ENCODE measurements at regions not wholly inside any gene's neighbourhood (a gene's known extent, or its start where the extent isn't known, plus 50 kb on each side); places are given as distances from the start of the nearest gene placed in this dataset.
A peak's percentile ranks its signal among the peaks of the same experiment; 100 is the strongest.

GRCh38 chr1:199762572-199762971, 264.9 kb upstream of the NR5A2 start:
- CTCF ChIA-PET (ENCODE audit: partially characterized antibody) = no interaction called here
- DNase-seq = no peak
- POLR2A ChIA-PET (ENCODE audit: partially characterized antibody) = no interaction called here
- intact Hi-C loops (cut with micrococcal nuclease) = no loop called here
- H3K4me3 ChIP-seq (ENCODE audit: low read length in 2 of 2) = no peak overlapping the region
- H3K27me3 ChIP-seq (ENCODE audit: insufficient read depth, low read length) = no peaks in the 10 kb centered on the region
- peaks cover 0 to 17% (median 13%) of the 10 kb centered on the region in 8 donors for H3K9me3 Mint-ChIP-seq
- H3K27ac Mint-ChIP-seq = no peak overlapping the region
- H3K36me3 Mint-ChIP-seq = no peaks in the 10 kb centered on the region
- H3K27ac ChIP-seq (ENCODE audit: low read depth, low read length) = no peak overlapping the region
- H3K36me3 ChIP-seq (ENCODE audit: insufficient read depth, low read length) = no peaks in the 10 kb centered on the region
- no peaks in the 10 kb centered on the region for H3K4me1 Mint-ChIP-seq
- H3K9me3 ChIP-seq (ENCODE audit: control insufficient read depth in 1 of 2, low read length in 2 of 2) = peaks cover 0 to 4% of the 10 kb centered on the region in 2 donors
- peaks cover 5 to 7% of the 10 kb centered on the region in 2 donors for H3K27me3 Mint-ChIP-seq
- H3K4me1 ChIP-seq (ENCODE audit: insufficient read depth, low read length) = no peaks in the 10 kb centered on the region
- H3K4me3 Mint-ChIP-seq = no peak overlapping the region

- H3K4me1 ChIP-seq (ENCODE audit: insufficient read depth, low read length) = no peaks in the 10 kb centered on the region
- H3K9me3 ChIP-seq (ENCODE audit: control insufficient read depth in 1 of 2, low read length in 2 of 2) = peaks cover 0 to 4% of the 10 kb centered on the region in 2 donors
- no peaks in the 10 kb centered on the region for H3K36me3 ChIP-seq (ENCODE audit: insufficient read depth, low read length)
- H3K27me3 ChIP-seq (ENCODE audit: insufficient read depth, low read length) = no peaks in the 10 kb centered on the region
- intact Hi-C loops (cut with micrococcal nuclease) = no loop called here
- Mint-ChIP-seq H3K27me3 (peaks cover 1 to 2% of the 10 kb centered on the region in 2 donors), H3K4me1 (no peaks in the 10 kb centered on the region), H3K36me3 (no peaks in the 10 kb centered on the region), H3K27ac (no peak overlapping the region), H3K9me3 (peaks cover 0 to 21% (median 15%) of the 10 kb centered on the region in 8 donors), H3K4me3 (no peak overlapping the region)
- no peak overlapping the region for H3K4me3 ChIP-seq (ENCODE audit: low read length in 2 of 2)
- DNase-seq = no peak
- ChIA-PET POLR2A (ENCODE audit: partially characterized antibody) (no interaction called here), CTCF (ENCODE audit: partially characterized antibody) (no interaction called here)
- H3K27ac ChIP-seq (ENCODE audit: low read depth, low read length) = no peak overlapping the region
These were observed 261.2 kb upstream of the NR5A2 start for GRCh38 chr1:199766218-199766792.

- ChIA-PET CTCF (ENCODE audit: partially characterized antibody) (no interaction called here), POLR2A (ENCODE audit: partially characterized antibody) (interaction anchor here (0.6 kb wide), 1 partner anchor 70 kb away, joined by 4 read pairs; no protein-coding TSS in a partner anchor)
- H3K4me1 ChIP-seq (ENCODE audit: insufficient read depth, low read length) = no peaks in the 10 kb centered on the region
- H3K4me3 Mint-ChIP-seq = no peak overlapping the region
- H3K36me3 ChIP-seq (ENCODE audit: insufficient read depth, low read length) = no peaks in the 10 kb centered on the region
- H3K27ac Mint-ChIP-seq = no peak overlapping the region
- no peaks in the 10 kb centered on the region for H3K27me3 ChIP-seq (ENCODE audit: insufficient read depth, low read length)
- H3K27me3 Mint-ChIP-seq = peaks cover 0 to 4% of the 10 kb centered on the region in 2 donors
- intact Hi-C loops (cut with micrococcal nuclease) = no loop called here
- H3K27ac ChIP-seq (ENCODE audit: low read depth, low read length) = no peak overlapping the region
- no peak overlapping the region for H3K4me3 ChIP-seq (ENCODE audit: low read length in 2 of 2)
- H3K9me3 ChIP-seq (ENCODE audit: control insufficient read depth in 1 of 2, low read length in 2 of 2) = peaks cover 0 to 4% of the 10 kb centered on the region in 2 donors
- DNase-seq = no peak
- H3K36me3 Mint-ChIP-seq = no peaks in the 10 kb centered on the region
- peaks cover 0 to 21% (median 15%) of the 10 kb centered on the region in 8 donors for H3K9me3 Mint-ChIP-seq
- no peaks in the 10 kb centered on the region for H3K4me1 Mint-ChIP-seq
These were observed 259.8 kb upstream of the NR5A2 start for GRCh38 chr1:199767700-199768099.

DNA sequence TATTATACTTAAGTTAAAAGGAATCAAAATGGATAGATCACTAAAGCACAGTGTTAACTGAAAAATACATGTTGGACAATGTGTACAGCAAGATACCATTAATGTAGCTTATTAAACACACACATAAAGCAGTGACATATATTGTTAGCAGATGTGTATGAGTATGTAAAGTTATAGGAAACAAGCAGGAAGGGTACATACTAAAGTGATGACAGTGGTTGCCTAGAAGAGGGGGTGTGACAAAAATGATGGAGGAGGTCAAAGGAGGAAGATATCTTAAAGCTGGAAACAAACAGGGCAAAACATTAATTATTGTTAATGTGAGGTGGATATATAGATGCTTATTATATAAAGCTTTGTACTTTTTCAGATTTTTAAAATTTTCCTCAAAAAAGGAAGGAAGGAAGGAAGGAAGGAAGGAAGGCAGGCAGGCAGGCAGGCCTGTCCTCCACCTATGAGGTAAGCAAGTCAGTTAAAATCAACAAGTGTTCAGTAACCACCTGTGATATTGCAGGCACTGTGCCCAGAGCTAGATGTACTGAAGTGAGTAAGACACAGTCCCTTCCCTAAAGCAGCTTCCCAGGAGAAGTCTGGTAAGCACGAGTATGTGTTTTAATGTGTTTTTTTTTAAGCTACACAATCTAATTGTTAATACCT, 252.9 kb upstream of the NR5A2 start:
- ChIA-PET POLR2A (ENCODE audit: partially characterized antibody) (no interaction called here), CTCF (ENCODE audit: partially characterized antibody) (interaction anchor here (1.6 kb wide), 1 partner anchor 9 kb away, joined by 3 read pairs; no protein-coding TSS in a partner anchor)
- Histone ChIP-seq H3K27ac (ENCODE audit: low read depth, low read length) (no peak overlapping the region), H3K36me3 (ENCODE audit: insufficient read depth, low read length) (no peaks in the 10 kb centered on the region), H3K27me3 (ENCODE audit: insufficient read depth, low read length) (no peaks in the 10 kb centered on the region), H3K4me1 (ENCODE audit: insufficient read depth, low read length) (no peaks in the 10 kb centered on the region), H3K9me3 (ENCODE audit: control insufficient read depth in 1 of 2, low read length in 2 of 2) (no peaks in the 10 kb centered on the region), H3K4me3 (ENCODE audit: low read length in 2 of 2) (no peak overlapping the region)
- H3K9me3 Mint-ChIP-seq = peaks cover 0 to 2% (median 0%) of the 10 kb centered on the region in 8 donors
- DNase-seq = no peak
- no peak overlapping the region for H3K27ac Mint-ChIP-seq
- H3K36me3 Mint-ChIP-seq = no peaks in the 10 kb centered on the region
- no peaks in the 10 kb centered on the region for H3K4me1 Mint-ChIP-seq
- intact Hi-C loops (cut with micrococcal nuclease) = no loop called here
- peaks cover 2 to 8% of the 10 kb centered on the region in 2 donors for H3K27me3 Mint-ChIP-seq
- H3K4me3 Mint-ChIP-seq = no peak overlapping the region

DNA sequence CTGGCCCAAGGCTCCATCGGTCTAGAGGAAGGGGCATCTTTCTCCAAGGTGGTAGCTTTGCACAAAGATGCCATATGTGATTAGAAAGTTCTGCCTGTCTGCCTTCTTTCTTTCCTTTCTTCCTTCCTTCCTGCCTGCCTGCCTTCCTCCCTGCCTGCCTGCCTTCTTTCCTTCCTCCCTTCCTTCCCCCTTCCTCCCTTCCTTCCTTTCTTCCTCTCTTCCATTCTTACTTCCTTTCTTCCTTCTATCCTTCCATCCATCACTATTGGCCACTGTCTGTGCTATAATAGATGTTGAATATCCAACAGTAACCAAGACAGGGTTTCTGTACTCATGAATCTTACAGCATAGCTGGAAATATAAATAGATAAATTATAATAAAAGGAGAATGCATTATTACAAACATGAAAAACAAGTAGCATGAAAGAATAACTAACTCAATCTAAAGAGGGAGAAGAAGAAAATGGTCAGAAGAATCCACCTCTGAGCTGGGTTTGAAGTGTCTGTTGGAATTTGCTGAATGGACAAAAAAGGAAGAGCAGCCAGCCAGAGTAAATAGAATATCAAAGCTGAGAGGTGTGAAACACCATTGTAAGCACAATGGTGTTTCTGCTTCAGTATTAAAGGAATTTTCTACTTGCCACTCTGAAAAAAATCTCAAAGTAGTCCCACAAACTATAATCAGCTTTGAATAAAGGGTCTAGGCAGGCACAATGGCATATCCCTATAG, 250.6 kb upstream of the NR5A2 start:
- no peaks in the 10 kb centered on the region for H3K36me3 Mint-ChIP-seq
- no peaks in the 10 kb centered on the region for H3K4me1 Mint-ChIP-seq
- peaks cover 2 to 11% of the 10 kb centered on the region in 2 donors for H3K27me3 Mint-ChIP-seq
- no peaks in the 10 kb centered on the region for H3K9me3 ChIP-seq (ENCODE audit: control insufficient read depth in 1 of 2, low read length in 2 of 2)
- POLR2A ChIA-PET (ENCODE audit: partially characterized antibody) = no interaction called here
- no peaks in the 10 kb centered on the region for H3K27me3 ChIP-seq (ENCODE audit: insufficient read depth, low read length)
- CTCF ChIA-PET (ENCODE audit: partially characterized antibody) = no interaction called here
- no peak for DNase-seq
- H3K4me3 ChIP-seq (ENCODE audit: low read length in 2 of 2) = no peak overlapping the region
- H3K36me3 ChIP-seq (ENCODE audit: insufficient read depth, low read length) = no peaks in the 10 kb centered on the region
- no peak overlapping the region for H3K4me3 Mint-ChIP-seq
- peaks cover 0 to 3% (median 0%) of the 10 kb centered on the region in 8 donors for H3K9me3 Mint-ChIP-seq
- H3K27ac ChIP-seq (ENCODE audit: low read depth, low read length) = no peak overlapping the region
- H3K27ac Mint-ChIP-seq = no peak overlapping the region
- H3K4me1 ChIP-seq (ENCODE audit: insufficient read depth, low read length) = no peaks in the 10 kb centered on the region
- intact Hi-C loops (cut with micrococcal nuclease) = no loop called here

DNA sequence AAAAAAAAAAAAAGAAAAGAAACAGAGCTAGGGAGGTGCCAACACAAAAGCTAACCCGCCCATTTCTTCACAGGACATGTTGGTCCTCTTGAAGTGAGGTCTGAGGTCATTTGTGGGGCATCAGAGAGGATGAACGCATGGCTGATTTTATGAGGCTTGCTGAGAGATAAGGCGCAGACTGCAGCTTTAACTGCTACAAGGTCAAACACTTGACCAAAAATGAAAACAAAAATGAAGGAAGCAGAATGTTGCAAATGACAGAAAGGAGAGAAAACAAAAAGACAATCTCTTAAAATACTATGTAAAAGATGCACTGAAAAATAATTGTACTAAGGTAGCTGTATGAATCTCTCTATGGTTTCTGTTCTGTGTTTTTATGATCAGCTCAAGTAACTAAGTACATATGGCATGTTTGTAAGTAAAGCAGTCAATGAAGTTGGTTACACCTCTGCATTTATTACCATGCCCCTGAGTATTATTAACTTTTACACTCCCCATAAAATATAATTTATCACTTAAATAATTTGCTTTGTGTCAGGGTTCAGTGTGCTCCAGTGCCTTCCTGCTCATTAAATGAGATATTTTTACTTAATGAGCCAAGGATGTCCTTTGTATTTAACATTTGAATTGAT, 249.1 kb upstream of the NR5A2 start:
- Mint-ChIP-seq H3K27ac (no peak overlapping the region), H3K4me1 (no peaks in the 10 kb centered on the region), H3K4me3 (peak overlapping the region in 1 of 8 donors; percentile 2), H3K36me3 (no peaks in the 10 kb centered on the region), H3K27me3 (peaks cover 2 to 10% of the 10 kb centered on the region in 2 donors), H3K9me3 (peaks cover 0 to 3% (median 0%) of the 10 kb centered on the region in 8 donors)
- Histone ChIP-seq H3K27ac (ENCODE audit: low read depth, low read length) (no peak overlapping the region), H3K27me3 (ENCODE audit: insufficient read depth, low read length) (no peaks in the 10 kb centered on the region), H3K36me3 (ENCODE audit: insufficient read depth, low read length) (no peaks in the 10 kb centered on the region), H3K9me3 (ENCODE audit: control insufficient read depth in 1 of 2, low read length in 2 of 2) (no peaks in the 10 kb centered on the region), H3K4me3 (ENCODE audit: low read length in 2 of 2) (no peak overlapping the region), H3K4me1 (ENCODE audit: insufficient read depth, low read length) (no peaks in the 10 kb centered on the region)
- ChIA-PET POLR2A (ENCODE audit: partially characterized antibody) (no interaction called here), CTCF (ENCODE audit: partially characterized antibody) (no interaction called here)
- intact Hi-C loops (cut with micrococcal nuclease) = no loop called here
- DNase-seq = no peak

DNA sequence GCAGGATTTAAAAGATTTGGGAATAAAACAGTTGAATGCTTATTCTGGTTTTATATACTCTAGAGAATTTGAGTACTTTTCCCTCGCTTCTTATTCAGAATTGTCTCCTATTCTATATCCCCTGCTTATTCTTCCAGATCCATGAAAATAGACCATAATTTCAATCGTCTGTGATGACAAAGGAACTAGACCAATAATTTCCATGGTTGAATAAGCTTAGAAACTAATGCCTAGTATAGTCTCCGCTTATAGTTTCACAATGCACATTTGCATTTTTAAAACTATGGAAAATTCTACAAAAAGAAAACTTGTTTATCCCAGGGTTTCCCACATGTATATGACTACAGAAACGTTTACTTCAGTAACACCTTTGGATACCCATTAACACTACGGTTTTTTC, 247.4 kb upstream of the NR5A2 start:
- Histone ChIP-seq H3K27me3 (ENCODE audit: insufficient read depth, low read length) (no peaks in the 10 kb centered on the region), H3K36me3 (ENCODE audit: insufficient read depth, low read length) (no peaks in the 10 kb centered on the region), H3K27ac (ENCODE audit: low read depth, low read length) (no peak overlapping the region), H3K4me1 (ENCODE audit: insufficient read depth, low read length) (no peaks in the 10 kb centered on the region), H3K4me3 (ENCODE audit: low read length in 2 of 2) (no peak overlapping the region), H3K9me3 (ENCODE audit: control insufficient read depth in 1 of 2, low read length in 2 of 2) (no peaks in the 10 kb centered on the region)
- no peak for DNase-seq
- no peaks in the 10 kb centered on the region for H3K36me3 Mint-ChIP-seq
- POLR2A ChIA-PET (ENCODE audit: partially characterized antibody) = no interaction called here
- H3K27ac Mint-ChIP-seq = no peak overlapping the region
- peaks cover 0 to 3% (median 0%) of the 10 kb centered on the region in 8 donors for H3K9me3 Mint-ChIP-seq
- no peak overlapping the region for H3K4me3 Mint-ChIP-seq
- intact Hi-C loops (cut with micrococcal nuclease) = no loop called here
- CTCF ChIA-PET (ENCODE audit: partially characterized antibody) = no interaction called here
- peaks cover 0 to 7% of the 10 kb centered on the region in 2 donors for H3K27me3 Mint-ChIP-seq
- H3K4me1 Mint-ChIP-seq = no peaks in the 10 kb centered on the region
